ENCODE measurements at regions not wholly inside any gene's neighbourhood (a gene's known extent, or its start where the extent isn't known, plus 50 kb on each side); places are given as distances from the start of the nearest gene placed in this dataset.

- no peaks in the 10 kb centered on the region for H3K36me3 Mint-ChIP-seq (ENCODE audit: insufficient read depth)
- H3K4me3 Mint-ChIP-seq (ENCODE audit: low read depth): no peak overlapping the region
- H3K9me3 Mint-ChIP-seq (ENCODE audit: low read depth): peaks cover 13% of the 10 kb centered on the region
- no peak for DNase-seq (ENCODE audit: low spot score, unreplicated experiment)
- no peaks in the 10 kb centered on the region for H3K27me3 Mint-ChIP-seq
- TF ChIP-seq CTCF (IDR thresholded peaks at IDR 0.05; ENCODE audit: unreplicated experiment): no peak
- no peak overlapping the region for H3K27ac Mint-ChIP-seq
- H3K4me1 Mint-ChIP-seq (ENCODE audit: low read depth): peaks cover 12% of the 10 kb centered on the region
Measured at GRCh38 chr5:124927735-124928134, 181.3 kb upstream of the ZNF608 start.

GRCh38 chr5:124929000-124929399, 182.6 kb upstream of the ZNF608 start:
- no peak overlapping the region for H3K27ac Mint-ChIP-seq
- peaks cover 12% of the 10 kb centered on the region for H3K4me1 Mint-ChIP-seq (ENCODE audit: low read depth)
- H3K4me3 Mint-ChIP-seq (ENCODE audit: low read depth): no peak overlapping the region
- peaks cover 13% of the 10 kb centered on the region for H3K9me3 Mint-ChIP-seq (ENCODE audit: low read depth)
- DNase-seq (ENCODE audit: low spot score, unreplicated experiment): no peak
- no peaks in the 10 kb centered on the region for H3K27me3 Mint-ChIP-seq
- H3K36me3 Mint-ChIP-seq (ENCODE audit: insufficient read depth): no peaks in the 10 kb centered on the region
- no peak for TF ChIP-seq CTCF (IDR thresholded peaks at IDR 0.05; ENCODE audit: unreplicated experiment)

- Mint-ChIP-seq H3K4me3 (ENCODE audit: low read depth) (no peak overlapping the region), H3K36me3 (ENCODE audit: insufficient read depth) (no peaks in the 10 kb centered on the region), H3K4me1 (ENCODE audit: low read depth) (peaks cover 2% of the 10 kb centered on the region), H3K27ac (no peak overlapping the region), H3K9me3 (ENCODE audit: low read depth) (no peaks in the 10 kb centered on the region), H3K27me3 (no peaks in the 10 kb centered on the region)
- no peak for DNase-seq (ENCODE audit: low spot score, unreplicated experiment)
- no peak for TF ChIP-seq CTCF (IDR thresholded peaks at IDR 0.05; ENCODE audit: unreplicated experiment)
Measured at GRCh38 chr5:124932791-124933600, 186.6 kb upstream of the ZNF608 start.

- Mint-ChIP-seq H3K4me3 (ENCODE audit: low read depth) (no peak overlapping the region), H3K4me1 (ENCODE audit: low read depth) (peaks cover 2% of the 10 kb centered on the region), H3K36me3 (ENCODE audit: insufficient read depth) (no peaks in the 10 kb centered on the region), H3K9me3 (ENCODE audit: low read depth) (peaks cover 4% of the 10 kb centered on the region), H3K27me3 (no peaks in the 10 kb centered on the region), H3K27ac (no peak overlapping the region)
- no peak for TF ChIP-seq CTCF (IDR thresholded peaks at IDR 0.05; ENCODE audit: unreplicated experiment)
- DNase-seq (ENCODE audit: low spot score, unreplicated experiment): no peak
Measured at GRCh38 chr5:124935065-124935464, 188.6 kb upstream of the ZNF608 start.

- Mint-ChIP-seq H3K4me3 (ENCODE audit: low read depth) (no peak overlapping the region), H3K27me3 (no peaks in the 10 kb centered on the region), H3K4me1 (ENCODE audit: low read depth) (peaks cover 2% of the 10 kb centered on the region), H3K36me3 (ENCODE audit: insufficient read depth) (peaks cover 4% of the 10 kb centered on the region), H3K27ac (no peak overlapping the region), H3K9me3 (ENCODE audit: low read depth) (peaks cover 18% of the 10 kb centered on the region)
- no peak for DNase-seq (ENCODE audit: low spot score, unreplicated experiment)
- no peak for TF ChIP-seq CTCF (IDR thresholded peaks at IDR 0.05; ENCODE audit: unreplicated experiment)
Measured at GRCh38 chr5:124936626-124936933, 190.1 kb upstream of the ZNF608 start.
